Neural progenitor cell (in vitro differentiated cells): ENCODE measurements at regions not wholly inside any gene's neighbourhood (a gene's known extent, or its start where the extent isn't known, plus 50 kb on each side); places are given as distances from the start of the nearest gene placed in this dataset.

Experiments used
- DNase-seq: peaks from one replicate; pipeline ENCODE4 v3.0.0-alpha.2; 2016; ENCODE audit warnings: low spot score
- H2AFZ ChIP-seq: fragments of 200-600 bp; sonication (generic); replicated peaks from 2 replicates; pipeline ENCODE4 v1.6.1; 2016; ENCODE audit warnings: antibody characterized with exemption
- H3F3A ChIP-seq: fragments of 200-600 bp; sonication (generic); 2 replicates; pipeline ENCODE4 v1.6.1; 2016; ENCODE audit warnings: antibody characterized with exemption, low read depth
- H3K27ac ChIP-seq: fragments of 200-600 bp; sonication (generic); 2 replicates; pipeline ENCODE4 v1.5.1; 2016; ENCODE audit warnings: mild to moderate bottlenecking
- H3K27me3 ChIP-seq: fragments of 200-600 bp; sonication (generic); 2 replicates; pipeline ENCODE4 v1.6.1; 2016; ENCODE audit warnings: mild to moderate bottlenecking, moderate library complexity
- H3K36me3 ChIP-seq: fragments of 200-600 bp; sonication (generic); 2 replicates; pipeline ENCODE4 v1.5.1; 2016
- H3K4me1 ChIP-seq: fragments of 200-600 bp; sonication (generic); 2 replicates; pipeline ENCODE4 v1.6.1; 2016; ENCODE audit warnings: mixed run types
- H3K4me2 ChIP-seq: fragments of 200-600 bp; sonication (generic); 2 replicates; pipeline ENCODE4 v1.6.1; 2016
- H3K4me3 ChIP-seq: fragments of 200-600 bp; sonication (generic); 2 replicates; pipeline ENCODE4 v1.5.1; 2016
- H3K79me2 ChIP-seq: fragments of 200-600 bp; sonication (generic); 2 replicates; pipeline ENCODE4 v1.6.1; 2016; ENCODE audit warnings: low read depth
- H3K9ac ChIP-seq: fragments of 200-600 bp; sonication (generic); 2 replicates; pipeline ENCODE4 v1.6.1; 2016
- H3K9me3 ChIP-seq: fragments of 200-600 bp; sonication (generic); 2 replicates; pipeline ENCODE4 v1.5.1; 2016; ENCODE audit warnings: low read depth
- H4K20me1 ChIP-seq: fragments of 200-600 bp; sonication (generic); 2 replicates; pipeline ENCODE4 v1.6.1; 2016; ENCODE audit warnings: low read depth
- H3K27ac Mint-ChIP-seq: 3 replicates; pipeline ENCODE4 v1.8.0; 2021; ENCODE audit warnings: mixed read lengths
- H3K27me3 Mint-ChIP-seq: 2 replicates; pipeline ENCODE4 v1.8.0; 2022; ENCODE audit warnings: low read depth, mild to moderate bottlenecking, inconsistent platforms, moderate library complexity, mixed read lengths; ENCODE audit not compliant: insufficient read depth
- H3K36me3 Mint-ChIP-seq: 3 replicates; pipeline ENCODE4 v1.8.0; 2021; ENCODE audit warnings: mixed read lengths
- H3K4me1 Mint-ChIP-seq: 3 replicates; pipeline ENCODE4 v1.8.0; 2021; ENCODE audit warnings: mixed read lengths
- H3K4me3 Mint-ChIP-seq: 3 replicates; pipeline ENCODE4 v1.8.0; 2021; ENCODE audit warnings: mild to moderate bottlenecking, moderate library complexity, mixed read lengths
- H3K9me3 Mint-ChIP-seq: 3 replicates; pipeline ENCODE4 v1.8.0; 2020; ENCODE audit warnings: mixed read lengths
- EZH2 ChIP-seq: fragments of 200-600 bp; sonication (generic); IDR thresholded peaks from 2 replicates; pipeline ENCODE4 v1.6.1; 2017; ENCODE audit warnings: antibody characterized with exemption, mild to moderate bottlenecking, moderate library complexity
- EZH2phosphoT487 ChIP-seq: fragments of 200-600 bp; sonication (generic); IDR thresholded peaks from 2 replicates; pipeline ENCODE4 v1.6.1; 2017; ENCODE audit warnings: antibody characterized with exemption
- TF ChIP-seq, protein P1 (sequence below): fragments of 200-600 bp; sonication (generic); IDR thresholded peaks from 2 replicates; pipeline ENCODE4 v1.5.1; 2017; ENCODE audit warnings: antibody characterized with exemption, mild to moderate bottlenecking

DNA sequence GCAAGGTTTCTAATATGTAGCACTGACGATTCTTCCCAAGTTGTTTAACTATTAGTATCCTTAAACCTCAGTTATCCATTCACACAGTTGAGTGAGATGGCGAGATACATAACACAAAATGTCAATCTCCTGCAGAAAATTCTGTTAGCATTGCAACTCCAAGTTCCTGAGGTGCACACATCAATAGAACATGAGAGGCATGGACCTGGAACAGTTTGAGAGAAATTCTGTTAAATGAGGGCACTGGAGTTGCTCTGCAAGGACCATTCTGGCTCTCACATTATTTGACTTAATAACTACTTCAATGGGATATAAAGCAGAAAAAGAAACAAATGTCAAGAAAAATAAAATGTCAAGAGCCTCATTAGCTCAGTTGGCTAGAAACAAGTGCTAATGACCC lies 301.2 kb upstream of the DIAPH2 start:
- no peaks in the 10 kb centered on the region for H3K79me2 ChIP-seq
- Mint-ChIP-seq H3K27me3 (no peaks in the 10 kb centered on the region), H3K27ac (no peak overlapping the region), H3K9me3 (no peaks in the 10 kb centered on the region), H3K4me3 (no peak overlapping the region), H3K4me1 (no peaks in the 10 kb centered on the region), H3K36me3 (no peaks in the 10 kb centered on the region)
- no peak for TF ChIP-seq EZH2
- TF ChIP-seq EZH2phosphoT487: no peak
- TF ChIP-seq, protein P1, sequence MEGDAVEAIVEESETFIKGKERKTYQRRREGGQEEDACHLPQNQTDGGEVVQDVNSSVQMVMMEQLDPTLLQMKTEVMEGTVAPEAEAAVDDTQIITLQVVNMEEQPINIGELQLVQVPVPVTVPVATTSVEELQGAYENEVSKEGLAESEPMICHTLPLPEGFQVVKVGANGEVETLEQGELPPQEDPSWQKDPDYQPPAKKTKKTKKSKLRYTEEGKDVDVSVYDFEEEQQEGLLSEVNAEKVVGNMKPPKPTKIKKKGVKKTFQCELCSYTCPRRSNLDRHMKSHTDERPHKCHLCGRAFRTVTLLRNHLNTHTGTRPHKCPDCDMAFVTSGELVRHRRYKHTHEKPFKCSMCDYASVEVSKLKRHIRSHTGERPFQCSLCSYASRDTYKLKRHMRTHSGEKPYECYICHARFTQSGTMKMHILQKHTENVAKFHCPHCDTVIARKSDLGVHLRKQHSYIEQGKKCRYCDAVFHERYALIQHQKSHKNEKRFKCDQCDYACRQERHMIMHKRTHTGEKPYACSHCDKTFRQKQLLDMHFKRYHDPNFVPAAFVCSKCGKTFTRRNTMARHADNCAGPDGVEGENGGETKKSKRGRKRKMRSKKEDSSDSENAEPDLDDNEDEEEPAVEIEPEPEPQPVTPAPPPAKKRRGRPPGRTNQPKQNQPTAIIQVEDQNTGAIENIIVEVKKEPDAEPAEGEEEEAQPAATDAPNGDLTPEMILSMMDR: no peak
- no peaks in the 10 kb centered on the region for H3K36me3 ChIP-seq
- no peak overlapping the region for H3K9ac ChIP-seq
- no peaks in the 10 kb centered on the region for H3F3A ChIP-seq
- no peaks in the 10 kb centered on the region for H3K4me1 ChIP-seq
- H3K27me3 ChIP-seq: no peaks in the 10 kb centered on the region
- no peak overlapping the region for H3K27ac ChIP-seq
- no peaks in the 10 kb centered on the region for H4K20me1 ChIP-seq
- no peaks in the 10 kb centered on the region for H3K9me3 ChIP-seq
- no peak for DNase-seq
- no peak overlapping the region for H3K4me2 ChIP-seq
- H2AFZ ChIP-seq: no peak overlapping the region
- no peak overlapping the region for H3K4me3 ChIP-seq

DNA sequence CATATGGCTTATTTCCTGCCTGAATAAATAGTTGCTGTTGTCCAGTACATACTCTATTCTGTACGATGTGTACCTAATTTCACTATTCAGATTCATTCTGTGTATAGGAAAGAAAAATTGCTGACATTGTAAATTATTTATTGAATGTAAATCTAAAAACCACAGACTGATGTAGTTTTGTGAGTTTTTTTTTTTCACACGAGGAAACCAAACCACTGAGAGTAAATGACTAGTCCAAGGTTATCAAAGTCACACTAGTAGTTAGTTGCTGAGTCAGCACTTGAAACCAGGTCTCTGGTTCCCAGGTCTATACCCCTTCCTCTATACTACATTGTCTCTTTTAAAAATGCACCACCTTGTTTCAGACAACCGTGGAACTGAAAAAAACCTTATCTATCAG lies 298.3 kb upstream of the DIAPH2 start:
- Mint-ChIP-seq H3K4me1 (no peaks in the 10 kb centered on the region), H3K27ac (no peak overlapping the region), H3K9me3 (no peaks in the 10 kb centered on the region), H3K4me3 (no peak overlapping the region), H3K36me3 (no peaks in the 10 kb centered on the region), H3K27me3 (no peaks in the 10 kb centered on the region)
- no peak overlapping the region for H3K27ac ChIP-seq
- no peak overlapping the region for H3K4me2 ChIP-seq
- H3K4me1 ChIP-seq: no peaks in the 10 kb centered on the region
- TF ChIP-seq EZH2phosphoT487: no peak
- TF ChIP-seq EZH2: no peak
- TF ChIP-seq, protein P1: no peak
- H3K36me3 ChIP-seq: no peaks in the 10 kb centered on the region
- no peaks in the 10 kb centered on the region for H3K27me3 ChIP-seq
- H4K20me1 ChIP-seq: no peaks in the 10 kb centered on the region
- H2AFZ ChIP-seq: no peak overlapping the region
- no peaks in the 10 kb centered on the region for H3F3A ChIP-seq
- H3K9me3 ChIP-seq: no peaks in the 10 kb centered on the region
- no peak for DNase-seq
- H3K9ac ChIP-seq: no peak overlapping the region
- H3K4me3 ChIP-seq: no peak overlapping the region
- no peaks in the 10 kb centered on the region for H3K79me2 ChIP-seq

DNA sequence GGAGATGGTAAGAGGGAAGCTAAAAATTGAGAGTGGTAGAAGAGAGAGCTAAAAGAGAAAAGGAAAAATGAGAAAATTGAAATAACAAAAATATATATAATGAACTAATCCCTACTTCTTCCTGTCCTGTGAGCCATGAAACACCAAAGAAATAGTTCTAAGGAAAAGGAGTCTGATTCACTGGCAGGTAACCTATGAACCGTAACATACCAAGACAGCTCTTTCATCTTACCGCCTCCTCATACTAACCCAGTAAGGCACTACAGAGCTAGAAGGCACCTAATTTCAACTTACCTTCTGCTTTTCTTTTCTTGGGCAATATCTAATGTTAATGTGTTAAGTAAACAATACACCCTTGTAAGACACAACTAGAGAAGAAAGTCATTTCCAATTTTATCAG lies 297.7 kb upstream of the DIAPH2 start:
- H3K4me2 ChIP-seq: no peak overlapping the region
- H3K27me3 Mint-ChIP-seq: no peaks in the 10 kb centered on the region
- H3K9me3 ChIP-seq: no peaks in the 10 kb centered on the region
- no peaks in the 10 kb centered on the region for H3K4me1 ChIP-seq
- H3K27me3 ChIP-seq: no peaks in the 10 kb centered on the region
- no peaks in the 10 kb centered on the region for H3K79me2 ChIP-seq
- H3K4me3 Mint-ChIP-seq: no peak overlapping the region
- H3K36me3 ChIP-seq: no peaks in the 10 kb centered on the region
- H3K9ac ChIP-seq: no peak overlapping the region
- no peaks in the 10 kb centered on the region for H3K4me1 Mint-ChIP-seq
- H3K4me3 ChIP-seq: no peak overlapping the region
- DNase-seq: no peak
- no peak overlapping the region for H3K27ac Mint-ChIP-seq
- H3K36me3 Mint-ChIP-seq: no peaks in the 10 kb centered on the region
- H3K27ac ChIP-seq: no peak overlapping the region
- H3F3A ChIP-seq: no peaks in the 10 kb centered on the region
- no peaks in the 10 kb centered on the region for H4K20me1 ChIP-seq
- H3K9me3 Mint-ChIP-seq: no peaks in the 10 kb centered on the region
- TF ChIP-seq EZH2phosphoT487 (no peak), EZH2 (no peak)
- TF ChIP-seq, protein P1: no peak
- H2AFZ ChIP-seq: no peak overlapping the region

DNA sequence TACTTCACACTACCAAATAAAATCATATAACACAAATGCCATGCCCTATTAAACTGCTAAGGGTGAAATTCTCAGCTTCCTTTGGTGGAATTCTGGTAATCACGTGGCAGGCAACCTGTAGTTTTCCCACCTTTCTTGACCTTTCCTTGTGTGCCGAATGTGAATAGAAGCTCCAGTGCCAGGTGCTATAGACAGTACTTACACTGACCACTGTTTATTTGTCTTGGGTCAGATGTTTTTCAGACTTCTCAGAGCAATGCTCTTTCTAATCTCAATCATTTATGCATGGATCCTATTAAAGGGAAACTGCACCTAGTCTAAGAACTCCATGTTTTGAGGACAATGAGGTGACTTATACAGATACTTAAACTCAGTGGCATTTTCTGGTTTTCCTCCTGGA lies 296.8 kb upstream of the DIAPH2 start:
- H3K4me2 ChIP-seq: no peak overlapping the region
- no peak overlapping the region for H3K4me3 Mint-ChIP-seq
- DNase-seq: no peak

More for the DNA sequence above, 296.8 kb upstream of the DIAPH2 start:
- Histone ChIP-seq H3K9me3 (no peaks in the 10 kb centered on the region), H2AFZ (no peak overlapping the region), H3F3A (no peaks in the 10 kb centered on the region), H3K9ac (no peak overlapping the region), H3K27ac (no peak overlapping the region), H4K20me1 (no peaks in the 10 kb centered on the region), H3K27me3 (no peaks in the 10 kb centered on the region), H3K79me2 (no peaks in the 10 kb centered on the region), H3K4me3 (no peak overlapping the region), H3K4me1 (no peaks in the 10 kb centered on the region), H3K36me3 (no peaks in the 10 kb centered on the region)
- H3K9me3 Mint-ChIP-seq: no peaks in the 10 kb centered on the region
- H3K36me3 Mint-ChIP-seq: no peaks in the 10 kb centered on the region
- no peaks in the 10 kb centered on the region for H3K27me3 Mint-ChIP-seq
- TF ChIP-seq EZH2phosphoT487 (no peak), EZH2 (no peak)
- TF ChIP-seq, protein P1: no peak
- H3K27ac Mint-ChIP-seq: no peak overlapping the region
- no peaks in the 10 kb centered on the region for H3K4me1 Mint-ChIP-seq
